Liver (tissue), 8 donors: ENCODE measurements at regions not wholly inside any gene's neighbourhood (a gene's known extent, or its start where the extent isn't known, plus 50 kb on each side); places are given as distances from the start of the nearest gene placed in this dataset.
"Not testable (repeated sequence)": the region's sequence is repeated elsewhere in the genome, so short reads cannot be mapped to it uniquely, and the experiment has no call there.

Experiments
- DNase-seq: peaks from one replicate; pipeline ENCODE4 v3.0.0-alpha.2; 2017; ENCODE audit warnings: low spot score
- H3K27ac ChIP-seq, 2 donors: one replicate each; pipeline ENCODE4 v1.7.0; 2013; ENCODE audit warnings: inconsistent platforms in 2 of 2, low read length in 2 of 2, control low read depth in 1 of 2, low read depth in 1 of 2, mild to moderate bottlenecking in 1 of 2
- H3K27me3 ChIP-seq, 4 donors: one replicate each; pipeline versions ENCODE4 v1.6.1 to v1.7.0; 2013; ENCODE audit warnings: low read length in 3 of 4, inconsistent platforms in 1 of 4, mild to moderate bottlenecking in 1 of 4, moderate library complexity in 1 of 4; ENCODE audit not compliant: control insufficient read depth in 4 of 4, insufficient read depth in 4 of 4
- H3K36me3 ChIP-seq, 4 donors: one replicate each; pipeline versions ENCODE4 v1.6.1 to v1.7.0; 2013; ENCODE audit warnings: low read length in 3 of 4, mild to moderate bottlenecking in 3 of 4, low read depth in 1 of 4, moderate library complexity in 1 of 4; ENCODE audit not compliant: control insufficient read depth in 4 of 4, insufficient read depth in 3 of 4
- H3K4me1 ChIP-seq, 4 donors: one replicate each; pipeline versions ENCODE4 v1.6.1 to v1.7.0; 2013; ENCODE audit warnings: low read length in 3 of 4, mild to moderate bottlenecking in 3 of 4, moderate library complexity in 1 of 4; ENCODE audit not compliant: control insufficient read depth in 4 of 4, insufficient read depth in 4 of 4
- H3K4me3 ChIP-seq, 3 donors: one replicate each; pipeline versions ENCODE4 v1.6.1 to v1.7.0; 2013; ENCODE audit warnings: low read length in 3 of 3, control low read depth in 1 of 3, low read depth in 1 of 3, mild to moderate bottlenecking in 1 of 3
- H3K9ac ChIP-seq, 2 donors: one replicate each; pipeline ENCODE4 v1.7.0; 2013; ENCODE audit warnings: low read length in 2 of 2, mild to moderate bottlenecking in 2 of 2, moderate library complexity in 2 of 2, control low read depth in 1 of 2, low read depth in 1 of 2
- H3K9me3 ChIP-seq, 4 donors: one replicate each; pipeline versions ENCODE4 v1.6.1 to v1.7.0; 2013; ENCODE audit warnings: low read length in 3 of 4; ENCODE audit not compliant: control insufficient read depth in 4 of 4
- ATF3 ChIP-seq: IDR thresholded peaks from 2 replicates; pipeline ENCODE4 v1.6.1; 2016; ENCODE audit warnings: antibody characterized with exemption
- CTCF ChIP-seq: fragments of 150-350 bp; IDR thresholded peaks from 2 replicates; pipeline ENCODE4 v1.5.1; 2017; ENCODE audit warnings: improper control_type of control experiment, low read depth, low read length; ENCODE audit not compliant: missing input control
- EGR1 ChIP-seq, 2 donors: IDR thresholded peaks; 2 replicates each; pipeline ENCODE4 v1.6.1; 2016 to 2018; ENCODE audit warnings: antibody characterized with exemption in 2 of 2, low read depth in 2 of 2
- FOXA1 ChIP-seq: IDR thresholded peaks from 2 replicates; pipeline ENCODE4 v1.6.1; 2016; ENCODE audit warnings: antibody characterized with exemption
- FOXA2 ChIP-seq: IDR thresholded peaks from 2 replicates; pipeline ENCODE4 v1.6.1; 2016; ENCODE audit warnings: antibody characterized with exemption
- GABPA ChIP-seq, 2 donors: IDR thresholded peaks in 1 of 2; conservative IDR thresholded peaks in 1 of 2; 2 replicates each; pipeline ENCODE4 v1.6.1; 2016; ENCODE audit warnings: antibody characterized with exemption in 2 of 2, mild to moderate bottlenecking in 1 of 2, moderate library complexity in 1 of 2
- HNF4G ChIP-seq: IDR thresholded peaks from 2 replicates; pipeline ENCODE4 v1.6.1; 2016; ENCODE audit warnings: antibody characterized with exemption
- JUND ChIP-seq, 2 donors: IDR thresholded peaks; 2 replicates each; pipeline ENCODE4 v1.6.1; 2016; ENCODE audit warnings: antibody characterized with exemption in 2 of 2
- NR2F2 ChIP-seq: IDR thresholded peaks from 2 replicates; pipeline ENCODE4 v1.6.1; 2016; ENCODE audit warnings: antibody characterized with exemption
- RAD21 ChIP-seq, 2 donors: IDR thresholded peaks; 2 replicates each; pipeline ENCODE4 v1.6.1; 2016; ENCODE audit warnings: antibody characterized with exemption in 2 of 2, mild to moderate bottlenecking in 2 of 2
- REST ChIP-seq: IDR thresholded peaks from 2 replicates; pipeline ENCODE4 v1.6.1; 2016; ENCODE audit warnings: antibody characterized with exemption, mild to moderate bottlenecking
- RXRA ChIP-seq, 2 donors: IDR thresholded peaks; 2 replicates each; pipeline ENCODE4 v1.6.1; 2017 to 2018; ENCODE audit warnings: antibody characterized with exemption in 2 of 2, mild to moderate bottlenecking in 1 of 2
- SP1 ChIP-seq: IDR thresholded peaks from 2 replicates; pipeline ENCODE4 v1.6.1; 2018; ENCODE audit warnings: antibody characterized with exemption, mild to moderate bottlenecking
- TAF1 ChIP-seq: conservative IDR thresholded peaks from 2 replicates; pipeline ENCODE4 v1.6.1; 2016; ENCODE audit warnings: antibody characterized with exemption, mild to moderate bottlenecking
- YY1 ChIP-seq: IDR thresholded peaks from 2 replicates; pipeline ENCODE4 v1.6.1; 2016; ENCODE audit warnings: antibody characterized with exemption, mild to moderate bottlenecking
- ZBTB33 ChIP-seq: IDR thresholded peaks from 2 replicates; pipeline ENCODE4 v1.6.1; 2016; ENCODE audit warnings: antibody characterized with exemption
- WGBS: extraction: QIAGEN DNeasy Blood & Tissue Kit; methylation state at CpG from one replicate; pipeline ENCODE4 v1.1.7; 2013; 5-methylcytosine and 5-hydroxymethylcytosine counted together
- donor health status: healthy.
- donor health status: healthy.
- donor health status: healthy.
- donor health status: healthy.
- donor health status: healthy.

GRCh38 chr5:45893309-45893708, 197.1 kb upstream of the HCN1 start:
- H3K27me3 ChIP-seq: no peaks in the 10 kb centered on the region
- H3K9ac ChIP-seq: no peak overlapping the region
- no peak overlapping the region for H3K4me3 ChIP-seq
- H3K36me3 ChIP-seq: no peaks in the 10 kb centered on the region
- no peak overlapping the region for H3K27ac ChIP-seq
- H3K4me1 ChIP-seq: no peaks in the 10 kb centered on the region
- TF ChIP-seq RAD21 (IDR thresholded peaks at IDR 0.05) (no peak), ZBTB33 (no peak), FOXA2 (no peak), HNF4G (no peak), SP1 (no peak), GABPA (IDR thresholded peaks at IDR 0.05 in 1 of 2, conservative IDR thresholded peaks at IDR 0.05 in 1 of 2) (no peak)
- peaks cover 0 to 3% (median 0%) of the 10 kb centered on the region in 4 donors for H3K9me3 ChIP-seq
- no peak for DNase-seq

GRCh38 chr5:45890441-45891080, 194.4 kb upstream of the HCN1 start:
- H3K27me3 ChIP-seq, H3K9ac ChIP-seq, H3K4me3 ChIP-seq, H3K27ac ChIP-seq, H3K4me1 ChIP-seq, DNase-seq, H3K9me3 ChIP-seq, H3K36me3 ChIP-seq: not testable (repeated sequence)
- 92% methylated on average over 28 of the region's 28 CpGs for WGBS

GRCh38 chr5:45862763-45863162, 166.6 kb upstream of the HCN1 start:
- no peak for DNase-seq
- Histone ChIP-seq H3K36me3 (no peaks in the 10 kb centered on the region), H3K27me3 (no peaks in the 10 kb centered on the region), H3K9ac (no peak overlapping the region), H3K4me1 (no peaks in the 10 kb centered on the region), H3K9me3 (peaks cover 0 to 3% (median 0%) of the 10 kb centered on the region in 4 donors), H3K4me3 (no peak overlapping the region), H3K27ac (no peak overlapping the region)
- TF ChIP-seq ATF3 (no peak), SP1 (no peak), HNF4G (no peak)
- WGBS: 25% methylated on average over 2 of the region's 2 CpGs

GRCh38 chr5:45847877-45848276, 151.7 kb upstream of the HCN1 start:
- H3K27me3 ChIP-seq: no peaks in the 10 kb centered on the region
- H3K9me3 ChIP-seq: peaks cover 0 to 4% (median 0%) of the 10 kb centered on the region in 4 donors
- H3K4me3 ChIP-seq: no peak overlapping the region
- 60% methylated on average over 3 of the region's 3 CpGs for WGBS
- DNase-seq: no peak
- no peaks in the 10 kb centered on the region for H3K4me1 ChIP-seq
- H3K36me3 ChIP-seq: no peaks in the 10 kb centered on the region
- H3K27ac ChIP-seq: no peak overlapping the region
- H3K9ac ChIP-seq: no peak overlapping the region
- no peak for TF ChIP-seq NR2F2
- no peak for TF ChIP-seq FOXA2
- no peak for TF ChIP-seq TAF1
- TF ChIP-seq REST: no peak
- TF ChIP-seq EGR1 (IDR thresholded peaks at IDR 0.05; ENCODE audit: low read depth in 2 of 2): no peak
- TF ChIP-seq GABPA (IDR thresholded peaks at IDR 0.05 in 1 of 2, conservative IDR thresholded peaks at IDR 0.05 in 1 of 2): no peak
- no peak for TF ChIP-seq YY1
- TF ChIP-seq RXRA (IDR thresholded peaks at IDR 0.05): no peak
- TF ChIP-seq RAD21 (IDR thresholded peaks at IDR 0.05): no peak
- TF ChIP-seq CTCF: no peak
- TF ChIP-seq JUND (IDR thresholded peaks at IDR 0.05): no peak
- no peak for TF ChIP-seq ATF3
- TF ChIP-seq FOXA1: no peak
